ENCODE measurements at regions not wholly inside any gene's neighbourhood (a gene's known extent, or its start where the extent isn't known, plus 50 kb on each side); places are given as distances from the start of the nearest gene placed in this dataset.

DNA sequence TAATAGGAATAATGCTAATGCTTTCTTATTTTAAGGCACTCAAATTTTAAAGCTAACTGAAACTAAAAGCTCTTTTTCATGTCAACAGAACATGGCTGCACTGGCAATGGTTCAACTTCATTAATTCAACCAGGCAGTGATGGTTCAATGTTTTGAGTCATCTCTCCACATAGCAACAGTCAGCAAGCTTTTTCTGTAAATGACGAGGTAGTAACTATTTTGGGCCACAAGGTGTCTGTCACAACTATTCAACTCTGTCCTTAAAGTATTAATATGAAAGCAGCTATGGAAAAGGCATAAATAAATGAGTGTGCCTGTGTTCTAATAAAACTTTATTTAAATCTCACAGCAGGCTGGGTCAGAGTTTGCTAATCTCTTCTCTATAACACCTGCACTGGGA is 1425.6 kb upstream of the PIK3C3 start:
- TF ChIP-seq, protein P1, sequence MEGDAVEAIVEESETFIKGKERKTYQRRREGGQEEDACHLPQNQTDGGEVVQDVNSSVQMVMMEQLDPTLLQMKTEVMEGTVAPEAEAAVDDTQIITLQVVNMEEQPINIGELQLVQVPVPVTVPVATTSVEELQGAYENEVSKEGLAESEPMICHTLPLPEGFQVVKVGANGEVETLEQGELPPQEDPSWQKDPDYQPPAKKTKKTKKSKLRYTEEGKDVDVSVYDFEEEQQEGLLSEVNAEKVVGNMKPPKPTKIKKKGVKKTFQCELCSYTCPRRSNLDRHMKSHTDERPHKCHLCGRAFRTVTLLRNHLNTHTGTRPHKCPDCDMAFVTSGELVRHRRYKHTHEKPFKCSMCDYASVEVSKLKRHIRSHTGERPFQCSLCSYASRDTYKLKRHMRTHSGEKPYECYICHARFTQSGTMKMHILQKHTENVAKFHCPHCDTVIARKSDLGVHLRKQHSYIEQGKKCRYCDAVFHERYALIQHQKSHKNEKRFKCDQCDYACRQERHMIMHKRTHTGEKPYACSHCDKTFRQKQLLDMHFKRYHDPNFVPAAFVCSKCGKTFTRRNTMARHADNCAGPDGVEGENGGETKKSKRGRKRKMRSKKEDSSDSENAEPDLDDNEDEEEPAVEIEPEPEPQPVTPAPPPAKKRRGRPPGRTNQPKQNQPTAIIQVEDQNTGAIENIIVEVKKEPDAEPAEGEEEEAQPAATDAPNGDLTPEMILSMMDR (IDR thresholded peaks at IDR 0.05; ENCODE audit: low read depth, low read length, poor library complexity, severe bottlenecking): peak; percentile 8
- no peak for TF ChIP-seq EZH2phosphoT487 (IDR thresholded peaks at IDR 0.05; ENCODE audit: borderline replicate concordance, low read length)

Data from DOHH2 (cell line).